GM18498 (cell line): ENCODE measurements at regions not wholly inside any gene's neighbourhood (a gene's known extent, or its start where the extent isn't known, plus 50 kb on each side); places are given as distances from the start of the nearest gene placed in this dataset.

Source experiments
- ATAC-seq: cut with Tn5 transposase; IDR thresholded peaks from one replicate; pipeline ENCODE4 v1.9.1; 2021; ENCODE audit warnings: mild to moderate bottlenecking, moderate library complexity; ENCODE audit not compliant: unreplicated experiment

DNA sequence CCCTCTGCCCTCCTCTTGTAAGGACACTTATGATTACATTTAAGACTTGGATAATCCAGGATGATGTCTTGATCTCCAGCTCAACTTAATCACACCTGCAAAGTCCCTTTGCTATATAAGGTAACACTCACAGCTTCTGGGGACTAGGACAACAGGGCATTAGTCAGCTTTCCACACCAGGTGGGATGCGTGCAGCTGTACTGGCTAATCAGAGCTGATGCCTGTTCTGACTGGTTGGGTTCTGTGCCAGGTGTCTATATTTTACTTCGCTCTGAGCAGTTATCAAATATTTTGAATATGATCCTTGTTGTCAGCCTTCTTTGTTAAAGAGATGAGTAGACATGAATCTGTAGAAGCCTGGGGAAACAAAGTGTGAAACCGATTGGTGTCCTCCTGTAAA, 115.5 kb upstream of the ATP8B1 start:
- ATAC-seq, result no peak

DNA sequence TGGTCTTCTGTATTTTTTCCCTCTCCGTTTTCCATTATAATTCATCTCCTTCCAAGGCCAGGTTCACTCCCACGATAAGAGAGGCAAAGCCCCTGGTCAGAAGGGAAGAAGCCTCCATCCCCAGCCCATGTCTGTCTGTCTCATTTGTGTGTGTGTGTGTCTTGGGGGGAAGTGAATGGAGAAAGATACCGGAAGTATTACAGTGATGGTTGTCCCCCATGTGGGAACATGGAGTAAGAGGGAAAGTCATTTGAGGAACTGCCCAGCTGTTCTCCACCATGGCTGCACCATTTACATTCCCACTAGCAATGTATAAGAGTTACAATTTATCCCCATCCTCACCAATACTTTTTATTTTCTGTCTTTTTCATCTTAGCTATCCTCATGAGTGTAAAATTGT, 113.6 kb upstream of the ATP8B1 start:
- no peak for ATAC-seq

DNA sequence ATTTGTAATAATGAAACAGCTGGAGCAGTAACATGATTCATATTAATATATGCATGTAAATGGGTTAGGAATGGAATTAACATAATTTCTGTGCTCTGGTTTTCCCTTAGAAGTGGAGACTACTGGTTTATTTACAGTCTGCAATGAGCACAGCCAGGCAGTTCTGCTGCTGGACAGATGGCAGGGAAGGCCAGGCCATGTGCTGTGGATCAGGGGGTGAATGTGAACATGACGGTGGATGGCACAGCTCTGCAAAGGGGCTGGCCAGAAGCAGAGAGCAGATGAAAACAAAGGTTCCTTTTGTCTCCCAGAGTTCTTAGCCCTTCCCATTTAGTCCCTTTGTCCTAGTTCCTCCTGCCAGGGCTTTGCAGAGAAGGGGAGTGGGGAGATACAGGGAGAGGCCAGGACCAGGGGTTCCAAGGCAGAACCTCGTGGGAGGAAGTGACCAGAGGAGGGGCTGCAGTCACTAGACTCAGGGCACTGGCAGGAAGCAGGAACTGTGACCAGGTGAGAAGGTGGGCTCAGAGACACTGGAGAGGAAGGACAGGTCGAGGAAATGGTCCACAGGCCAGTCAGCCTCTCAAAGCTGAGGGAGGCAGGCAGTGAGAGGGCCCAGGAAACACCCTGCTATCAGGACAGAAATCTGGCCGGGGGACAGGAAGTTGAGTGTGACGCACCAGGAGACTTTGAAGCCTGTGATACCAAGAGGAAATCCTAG, 112.9 kb upstream of the ATP8B1 start:
- ATAC-seq, result no peak

DNA sequence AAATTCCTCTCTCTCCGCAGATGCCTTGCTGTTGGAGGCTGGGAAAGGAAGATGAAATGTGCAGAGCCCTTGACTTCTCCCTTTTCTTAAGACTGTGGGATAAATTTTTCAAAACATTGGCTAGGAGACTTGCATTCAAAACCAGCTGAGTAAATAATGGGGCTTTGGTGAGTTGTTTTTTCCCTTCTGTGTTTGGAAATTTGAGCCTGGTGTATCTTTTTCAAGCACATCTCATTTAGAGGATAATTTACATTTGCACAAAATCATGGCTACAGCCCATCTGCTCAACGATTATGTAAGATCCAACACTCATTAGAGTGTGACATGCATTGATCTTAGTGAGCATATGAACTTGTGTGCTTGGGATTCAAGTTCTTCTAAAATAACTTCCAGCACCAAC, 112.1 kb upstream of the ATP8B1 start:
- no peak for ATAC-seq

DNA sequence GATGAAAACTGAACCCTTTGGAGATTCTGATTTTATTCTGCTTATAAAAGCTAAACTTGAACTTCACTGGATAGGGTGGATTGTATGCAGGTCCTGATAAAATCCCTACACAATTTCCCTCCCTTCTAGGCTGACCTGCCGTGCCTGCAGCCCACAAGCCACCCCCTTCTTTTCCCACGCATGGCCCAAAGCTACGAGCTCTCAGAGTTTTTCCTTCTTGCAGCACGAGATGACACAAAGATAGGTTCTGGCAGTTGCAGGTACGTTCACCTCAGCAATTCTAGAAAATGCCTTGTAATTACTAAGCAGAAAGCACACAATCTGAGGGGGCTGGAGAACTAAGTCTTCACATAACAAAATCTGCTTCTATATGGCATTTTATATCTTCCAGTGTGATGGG, 110.6 kb upstream of the ATP8B1 start:
- ATAC-seq, result no peak

DNA sequence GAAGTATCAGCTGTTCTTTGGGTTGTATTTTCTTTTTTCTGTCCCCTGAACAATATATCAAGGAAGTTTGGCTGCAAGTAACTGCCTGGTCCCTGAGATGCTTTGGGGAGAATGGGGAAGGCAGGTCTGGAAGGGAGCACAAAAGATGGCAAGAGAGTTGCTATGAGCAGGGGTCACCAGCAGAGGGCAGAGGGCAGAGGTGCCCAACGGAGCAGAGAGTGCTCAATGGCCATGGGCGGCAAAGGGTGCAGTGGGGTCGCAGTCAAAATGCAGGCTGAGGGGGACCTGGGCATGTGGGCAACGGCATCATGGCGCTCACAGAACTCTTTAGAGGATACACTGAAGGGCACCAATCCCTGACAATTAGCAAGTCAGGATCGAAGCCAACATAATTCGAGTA, 107.7 kb upstream of the ATP8B1 start:
- ATAC-seq, result no peak

DNA sequence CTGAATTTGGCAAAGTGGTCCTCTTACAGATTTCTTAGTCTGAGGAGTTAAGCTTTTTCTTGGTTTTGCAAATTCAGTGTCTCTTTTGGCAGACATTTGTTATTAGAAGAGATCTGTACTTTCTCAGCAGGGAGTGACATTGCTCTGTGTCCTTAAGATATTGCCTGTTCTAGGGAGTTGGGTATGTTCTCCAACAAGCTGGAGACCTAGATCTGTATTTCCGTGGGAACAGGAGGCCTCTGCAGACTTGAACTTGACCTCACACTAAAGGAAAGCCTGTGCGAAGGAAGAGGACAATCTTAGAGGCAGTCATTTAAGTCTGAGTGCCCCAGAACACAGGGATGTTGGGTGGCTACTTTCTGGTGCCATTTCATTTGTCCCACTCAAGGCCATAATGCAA, 107.0 kb upstream of the ATP8B1 start:
- no peak for ATAC-seq

DNA sequence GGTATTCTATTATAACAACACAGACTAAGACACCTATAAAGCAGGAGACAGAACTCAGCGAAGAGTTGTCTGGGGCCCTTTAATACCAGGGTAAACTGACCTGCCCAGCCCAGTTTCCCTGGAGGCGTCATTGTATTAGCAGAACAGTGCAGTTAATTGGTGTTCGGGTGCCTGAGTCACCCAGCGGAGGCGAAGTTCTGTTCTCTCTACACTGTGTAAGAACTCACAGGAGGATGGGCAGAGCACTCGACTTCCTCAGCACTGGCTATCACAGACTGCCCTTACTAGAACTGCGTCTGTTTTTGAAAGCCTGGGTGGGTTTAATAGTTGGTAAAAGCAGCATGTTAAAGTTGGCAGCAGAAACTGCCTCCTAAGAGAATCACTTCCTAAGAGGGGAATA, 106.5 kb upstream of the ATP8B1 start:
- ATAC-seq, result no peak

DNA sequence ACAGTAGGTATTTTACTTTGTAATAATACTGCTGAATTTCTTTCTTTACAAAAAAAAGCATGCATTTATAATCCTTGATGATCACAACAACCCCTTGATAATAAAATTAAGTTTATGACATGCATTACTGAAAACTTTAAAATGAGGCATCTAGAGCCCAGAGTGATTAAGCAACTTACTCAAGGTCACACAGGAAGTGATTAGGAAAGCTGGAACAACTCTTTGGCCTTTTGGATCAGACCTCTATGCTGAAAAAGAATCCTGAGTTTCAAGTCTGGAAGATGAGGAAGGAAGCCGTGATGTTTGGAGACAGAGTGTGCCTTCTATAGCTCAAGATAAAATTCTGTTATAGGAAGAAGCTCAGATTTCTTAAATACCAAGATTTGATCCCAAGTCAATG, 105.0 kb upstream of the ATP8B1 start:
- ATAC-seq, result no peak

DNA sequence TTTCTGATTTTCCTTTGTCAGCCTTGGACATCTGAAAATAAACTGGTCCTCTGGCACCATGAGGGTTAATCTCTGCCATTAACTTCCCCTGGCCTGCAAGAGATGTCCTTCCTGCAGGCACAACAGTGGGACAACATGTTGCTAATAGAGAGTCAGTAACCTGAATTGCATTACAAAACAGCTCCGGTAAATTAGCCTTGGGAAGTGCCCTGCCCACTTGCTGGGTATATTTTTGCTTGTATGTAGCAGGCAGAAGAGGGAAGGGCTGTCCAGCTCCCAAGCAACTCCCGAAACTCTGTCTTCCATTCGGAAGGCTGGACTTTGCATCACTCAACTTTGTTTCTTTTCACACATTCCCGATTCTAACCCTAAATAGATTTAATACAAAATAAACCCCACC, 104.4 kb upstream of the ATP8B1 start:
- ATAC-seq, result no peak

DNA sequence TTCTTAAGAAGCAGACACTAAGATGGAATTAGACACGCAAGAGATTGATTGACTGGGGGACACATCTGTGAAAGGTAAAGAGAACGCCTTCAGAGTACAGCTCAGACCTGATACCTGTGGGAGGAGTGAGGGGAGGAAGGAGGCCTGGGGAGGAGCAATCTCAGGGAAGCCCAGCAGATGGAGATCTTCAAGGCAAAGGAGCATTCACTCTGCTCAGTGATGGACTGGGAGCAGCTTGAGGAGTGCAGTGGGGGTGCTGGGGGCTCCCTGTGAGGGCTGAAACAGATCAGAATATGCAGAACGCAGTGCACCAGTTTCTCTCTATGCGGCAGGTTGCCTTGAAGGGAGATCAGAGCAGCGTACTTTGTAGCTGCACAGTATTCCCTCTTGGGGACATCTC, 103.7 kb upstream of the ATP8B1 start:
- ATAC-seq, result no peak

DNA sequence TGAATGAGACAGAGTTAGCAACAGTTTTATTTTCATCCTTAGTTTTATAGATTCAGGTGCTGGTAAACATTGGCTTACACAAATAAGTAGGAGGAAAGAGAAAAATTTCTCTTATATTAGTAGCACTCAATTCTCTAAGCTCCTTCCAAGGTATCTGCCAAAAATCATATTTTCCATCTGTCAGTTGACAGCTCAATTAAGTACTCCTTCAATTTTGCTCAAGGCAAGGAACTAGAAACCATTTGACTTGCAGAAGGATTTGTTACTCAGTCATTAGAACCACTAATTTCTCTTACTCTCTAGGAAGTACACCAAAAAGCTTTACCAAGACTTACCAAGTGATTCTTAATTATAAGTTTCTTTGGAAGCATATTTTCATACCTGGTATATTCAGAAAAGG, 101.4 kb upstream of the ATP8B1 start:
- no peak for ATAC-seq

DNA sequence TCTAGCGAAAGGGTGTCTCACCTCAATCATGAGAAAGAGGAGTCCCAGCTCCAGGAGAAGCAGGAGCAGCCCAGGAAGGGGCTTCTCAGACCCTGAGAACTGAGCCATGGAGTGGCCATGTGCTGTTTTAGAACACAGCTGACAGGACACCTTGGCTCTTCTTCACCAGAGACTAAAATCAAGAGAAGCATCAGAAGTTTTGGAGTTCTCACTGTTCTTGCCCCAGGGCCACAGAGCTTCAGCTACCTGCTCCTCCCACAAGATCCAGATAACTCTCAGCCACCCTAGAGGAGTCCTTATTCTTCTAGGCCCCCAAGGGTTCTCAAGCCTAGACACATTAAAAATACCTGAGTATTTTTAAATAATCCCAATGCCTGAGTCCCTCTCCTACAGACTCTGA, 99.6 kb upstream of the ATP8B1 start:
- ATAC-seq, result no peak

DNA sequence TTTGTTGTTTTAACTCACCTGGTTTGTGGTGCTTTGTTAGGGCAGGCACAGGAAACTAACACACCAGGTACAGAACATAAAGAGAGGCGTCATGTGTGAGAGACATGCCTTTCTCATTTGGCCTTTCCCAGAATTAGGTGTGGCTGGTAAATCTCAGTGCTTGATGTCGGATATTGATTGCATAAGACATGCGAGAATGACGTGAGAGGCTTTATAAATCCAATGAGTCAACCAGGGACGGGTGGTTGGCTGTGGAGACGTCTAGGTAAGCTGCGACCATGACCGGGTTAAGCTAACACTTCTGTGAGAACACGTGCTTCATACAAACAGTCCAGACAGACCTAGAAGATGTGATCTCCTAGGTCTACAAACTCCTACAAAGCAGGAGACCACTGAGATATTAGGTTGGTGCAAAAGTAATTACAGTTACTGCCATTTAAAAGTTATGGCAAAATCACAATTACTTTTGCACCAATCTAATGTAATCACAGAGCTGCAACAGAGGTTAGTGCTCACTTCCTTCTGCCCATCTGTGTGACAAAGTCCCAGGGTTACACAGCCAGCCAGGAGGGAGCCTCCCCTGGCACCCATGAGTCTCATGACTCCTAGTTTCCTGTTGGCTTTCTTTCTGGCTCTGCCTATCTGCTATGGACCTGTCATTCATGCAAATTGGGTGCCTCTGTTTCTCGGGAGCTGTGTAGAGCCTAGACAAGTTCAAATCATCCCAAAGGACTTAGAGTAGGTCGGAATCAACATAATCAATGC, 98.9 kb upstream of the ATP8B1 start:
- no peak for ATAC-seq

DNA sequence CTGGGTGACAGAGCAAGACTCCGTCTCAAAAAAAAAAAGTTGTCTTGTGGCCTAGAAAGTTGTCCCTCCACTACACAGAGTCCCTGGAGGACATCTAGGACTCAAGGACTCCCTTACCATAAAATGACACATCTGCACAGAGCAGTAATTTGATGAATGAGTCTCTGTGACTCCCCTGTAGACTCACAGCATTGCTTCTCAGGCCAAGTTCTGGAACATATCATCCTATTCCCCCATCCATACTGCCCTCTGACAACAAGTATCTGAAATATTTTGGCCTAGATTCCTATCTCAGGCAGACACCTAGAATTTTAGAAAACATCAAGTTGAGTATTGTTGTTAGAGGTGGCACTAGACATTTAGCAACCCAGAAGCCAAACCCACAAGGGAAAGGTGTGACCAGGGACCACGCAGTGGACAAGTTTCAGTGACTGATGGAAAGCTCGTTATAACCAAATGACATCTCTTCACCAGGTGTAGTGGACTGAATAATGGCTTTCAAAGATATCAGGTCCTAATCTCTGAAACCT, 97.9 kb upstream of the ATP8B1 start:
- no peak for ATAC-seq

DNA sequence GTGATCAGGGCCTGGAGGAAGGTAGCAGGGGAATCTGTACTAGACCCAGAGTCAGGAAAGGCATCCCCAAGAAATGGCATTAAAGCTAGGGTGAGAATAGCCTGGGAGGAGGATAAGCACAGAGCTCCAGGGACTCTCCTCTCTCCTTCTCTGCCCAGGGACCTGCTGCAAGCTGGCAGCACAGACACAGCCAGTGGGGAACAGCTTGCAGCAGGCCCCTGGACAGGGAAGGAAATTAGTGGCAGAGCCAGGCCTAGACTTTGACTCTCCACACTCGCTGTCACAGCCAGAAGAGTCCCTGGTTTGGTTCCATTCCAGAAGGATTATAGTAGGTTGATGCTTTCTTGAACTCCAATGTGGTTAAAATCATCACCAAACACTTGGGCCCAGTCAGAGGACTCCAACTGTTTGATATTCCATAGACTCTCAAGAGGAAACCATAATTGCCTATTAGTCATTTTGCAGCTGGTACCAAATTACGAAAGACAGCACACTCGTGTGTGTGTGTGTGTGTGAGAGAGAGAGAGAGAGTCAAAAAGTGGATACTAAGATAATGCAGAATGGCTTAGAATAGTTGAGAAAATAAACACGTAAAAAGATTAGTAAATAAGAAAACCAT, 95.5 kb upstream of the ATP8B1 start:
- no peak for ATAC-seq

DNA sequence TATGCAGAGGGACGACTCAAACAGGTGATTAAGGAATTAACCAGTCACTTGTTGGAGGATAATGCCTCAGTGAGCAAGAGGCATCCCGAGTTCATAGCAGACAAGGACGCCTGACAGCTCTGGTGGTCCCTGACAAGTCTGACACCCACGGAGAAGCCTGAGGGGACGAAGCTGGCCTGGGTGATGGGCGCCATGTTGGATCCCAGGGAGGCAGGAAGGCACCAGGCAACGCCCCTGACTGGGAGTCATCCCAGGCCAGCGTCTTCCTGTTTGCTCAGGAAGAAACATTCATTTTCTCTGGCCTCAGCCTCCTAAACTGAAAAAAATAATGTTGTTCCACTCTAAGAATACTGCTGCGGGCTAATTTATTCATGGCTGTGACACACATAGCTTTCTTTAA, 92.1 kb upstream of the ATP8B1 start:
- ATAC-seq, result no peak

DNA sequence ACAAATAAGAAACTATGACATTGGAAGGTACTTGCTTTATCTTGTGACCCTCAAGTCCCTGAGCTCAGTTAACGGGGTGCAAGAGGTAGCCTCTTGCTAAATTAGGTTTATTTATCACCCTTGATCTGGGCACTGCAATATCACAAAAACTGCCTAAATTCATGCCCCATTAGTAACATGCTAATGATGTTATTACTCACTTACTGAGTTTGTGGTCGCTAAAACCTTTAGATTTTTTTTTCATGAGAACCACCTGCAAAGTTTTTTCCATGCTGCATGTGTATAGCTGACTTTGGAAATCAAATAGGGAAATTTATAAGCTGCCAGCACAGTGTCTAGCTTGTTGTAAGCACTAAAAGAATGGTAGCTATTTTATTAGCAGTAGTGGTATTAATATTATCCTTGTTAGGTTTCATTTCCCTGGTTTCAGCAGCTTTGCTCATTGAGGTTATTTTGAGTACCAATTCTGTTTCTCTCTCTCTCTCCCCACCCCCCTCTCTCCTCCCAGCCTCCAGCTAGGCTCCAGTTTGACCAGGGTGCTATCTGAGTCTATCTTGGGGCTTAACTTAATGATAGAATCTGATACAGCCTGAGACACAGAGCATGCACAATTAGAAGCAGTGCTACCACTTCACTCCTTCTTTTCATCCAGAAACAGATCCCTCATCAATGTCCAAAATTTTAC, 88.7 kb upstream of the ATP8B1 start:
- ATAC-seq, result no peak

DNA sequence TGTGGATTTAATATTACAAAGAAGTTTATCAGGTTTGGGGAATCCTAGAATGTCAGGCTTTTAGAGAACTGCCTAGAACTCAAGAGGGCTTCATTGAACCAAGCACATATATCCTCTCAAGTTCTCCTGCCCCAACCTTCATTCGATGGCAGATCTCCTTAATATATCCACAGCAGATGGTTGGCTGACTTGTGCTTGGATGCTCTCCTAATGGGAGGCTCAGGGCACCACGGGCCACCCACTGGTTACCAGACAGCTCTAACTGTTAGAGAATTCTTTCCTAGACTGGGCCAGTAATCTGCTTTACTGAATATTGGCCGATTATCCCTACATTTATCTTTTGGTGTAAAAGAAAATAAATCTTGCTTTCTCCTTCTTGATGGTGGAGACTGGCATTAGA, 87.2 kb upstream of the ATP8B1 start:
- no peak for ATAC-seq

DNA sequence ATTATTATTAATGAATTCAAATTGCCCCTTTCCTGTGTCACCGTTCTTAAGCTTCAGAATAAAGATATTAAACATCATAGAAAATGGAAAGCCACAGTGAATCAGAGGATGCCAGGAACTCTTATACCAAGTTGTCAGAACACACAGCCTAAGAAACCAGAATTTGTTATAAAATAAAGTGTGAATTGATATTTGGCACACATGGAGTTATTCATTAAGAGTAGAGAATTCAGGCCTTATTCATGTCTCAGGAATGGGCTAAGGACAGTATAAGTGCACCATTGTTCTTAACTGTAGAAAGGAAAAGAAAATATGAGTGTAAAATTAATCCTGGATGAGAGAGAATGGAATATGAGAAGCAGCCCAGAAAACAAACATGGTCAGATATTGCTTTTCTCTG, 86.7 kb upstream of the ATP8B1 start:
- no peak for ATAC-seq

DNA sequence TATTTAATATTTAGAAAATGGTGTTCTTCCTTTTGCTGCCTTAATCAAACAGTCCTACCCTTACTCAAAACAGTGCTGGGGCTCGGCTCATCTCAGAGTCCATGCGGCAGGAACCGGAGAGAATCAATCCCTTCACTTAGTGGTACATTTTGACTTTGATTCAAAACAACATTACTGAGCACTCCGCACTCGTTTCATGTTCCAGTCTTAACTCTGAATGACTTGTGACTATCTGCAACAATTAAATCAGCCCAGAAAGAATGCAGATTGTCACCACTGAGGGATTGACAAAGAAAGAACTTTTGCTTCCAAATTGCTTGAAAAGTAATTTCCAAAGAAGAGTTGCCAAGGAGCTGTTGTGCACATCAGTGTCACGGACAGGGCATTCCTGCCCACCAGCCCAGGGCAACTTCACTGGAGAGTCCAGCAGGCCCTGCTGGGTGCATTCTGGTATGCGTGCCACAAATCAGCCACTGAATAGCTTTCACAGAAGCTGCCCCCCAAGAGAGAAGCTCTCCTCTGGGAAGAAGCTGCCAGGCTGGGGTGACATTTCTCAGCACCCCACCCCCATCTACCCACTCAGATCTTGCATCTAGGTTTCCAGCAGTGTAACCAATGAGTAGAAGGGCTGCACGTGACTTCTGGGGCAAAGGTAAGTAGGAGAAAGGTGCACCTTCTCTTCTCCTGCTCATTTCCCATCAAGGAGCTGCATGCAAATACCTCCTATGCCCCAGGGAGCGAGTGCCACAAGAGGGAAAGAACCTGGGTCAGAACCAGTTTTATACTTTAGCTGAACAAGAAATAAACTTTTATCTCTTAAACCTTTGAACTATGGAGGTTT, 84.6 kb upstream of the ATP8B1 start:
- ATAC-seq, result no peak
